Brain microvascular endothelial cell (primary cell): ENCODE measurements at regions not wholly inside any gene's neighbourhood (a gene's known extent, or its start where the extent isn't known, plus 50 kb on each side); places are given as distances from the start of the nearest gene placed in this dataset.

Experiments
- DNase-seq: peaks from one replicate; pipeline ENCODE4 v3.0.0-alpha.2; 2020
- H3K27ac ChIP-seq: fragments of 250-450 bp; sonication (Bioruptor Pico); 2 replicates; pipeline ENCODE4 v1.5.1; 2020; ENCODE audit warnings: mild to moderate bottlenecking, moderate library complexity
- H3K27me3 ChIP-seq: fragments of 250-450 bp; sonication (Bioruptor Pico); replicated peaks from 2 replicates; pipeline ENCODE4 v1.5.1; 2020; ENCODE audit warnings: mild to moderate bottlenecking
- H3K36me3 ChIP-seq: fragments of 250-450 bp; sonication (Bioruptor Pico); replicated peaks from 2 replicates; pipeline ENCODE4 v1.5.1; 2020; ENCODE audit warnings: mild to moderate bottlenecking
- H3K4me3 ChIP-seq: 2 replicates; pipeline ENCODE4 v1.5.1; 2011; ENCODE audit warnings: low read depth, mild to moderate bottlenecking, control low read depth, low read length, moderate library complexity
- in situ Hi-C: cut with HindIII; loops from 2 replicates; pipeline ENCODE4 v1.10.0; 2017; ENCODE audit warnings: low sequenced_read_pairs, low pct_ligation_motif_present
- TF ChIP-seq, protein P1 (sequence below): IDR thresholded peaks from 2 replicates; pipeline ENCODE4 v1.5.1; 2011; ENCODE audit warnings: low read depth, mild to moderate bottlenecking, moderate library complexity, low read length, control low read depth, inconsistent platforms; ENCODE audit errors: missing control alignments

GRCh38 chr3:59663076-59663850 is 613.4 kb upstream of the CFAP20DC start:
- Histone ChIP-seq H3K36me3 (no peaks in the 10 kb centered on the region), H3K27ac (no peak overlapping the region), H3K27me3 (no peaks in the 10 kb centered on the region), H3K4me3 (no peak overlapping the region)
- in situ Hi-C loops, result no loop called here
- TF ChIP-seq, protein P1, sequence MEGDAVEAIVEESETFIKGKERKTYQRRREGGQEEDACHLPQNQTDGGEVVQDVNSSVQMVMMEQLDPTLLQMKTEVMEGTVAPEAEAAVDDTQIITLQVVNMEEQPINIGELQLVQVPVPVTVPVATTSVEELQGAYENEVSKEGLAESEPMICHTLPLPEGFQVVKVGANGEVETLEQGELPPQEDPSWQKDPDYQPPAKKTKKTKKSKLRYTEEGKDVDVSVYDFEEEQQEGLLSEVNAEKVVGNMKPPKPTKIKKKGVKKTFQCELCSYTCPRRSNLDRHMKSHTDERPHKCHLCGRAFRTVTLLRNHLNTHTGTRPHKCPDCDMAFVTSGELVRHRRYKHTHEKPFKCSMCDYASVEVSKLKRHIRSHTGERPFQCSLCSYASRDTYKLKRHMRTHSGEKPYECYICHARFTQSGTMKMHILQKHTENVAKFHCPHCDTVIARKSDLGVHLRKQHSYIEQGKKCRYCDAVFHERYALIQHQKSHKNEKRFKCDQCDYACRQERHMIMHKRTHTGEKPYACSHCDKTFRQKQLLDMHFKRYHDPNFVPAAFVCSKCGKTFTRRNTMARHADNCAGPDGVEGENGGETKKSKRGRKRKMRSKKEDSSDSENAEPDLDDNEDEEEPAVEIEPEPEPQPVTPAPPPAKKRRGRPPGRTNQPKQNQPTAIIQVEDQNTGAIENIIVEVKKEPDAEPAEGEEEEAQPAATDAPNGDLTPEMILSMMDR, result no peak
- DNase-seq, result no peak

DNA sequence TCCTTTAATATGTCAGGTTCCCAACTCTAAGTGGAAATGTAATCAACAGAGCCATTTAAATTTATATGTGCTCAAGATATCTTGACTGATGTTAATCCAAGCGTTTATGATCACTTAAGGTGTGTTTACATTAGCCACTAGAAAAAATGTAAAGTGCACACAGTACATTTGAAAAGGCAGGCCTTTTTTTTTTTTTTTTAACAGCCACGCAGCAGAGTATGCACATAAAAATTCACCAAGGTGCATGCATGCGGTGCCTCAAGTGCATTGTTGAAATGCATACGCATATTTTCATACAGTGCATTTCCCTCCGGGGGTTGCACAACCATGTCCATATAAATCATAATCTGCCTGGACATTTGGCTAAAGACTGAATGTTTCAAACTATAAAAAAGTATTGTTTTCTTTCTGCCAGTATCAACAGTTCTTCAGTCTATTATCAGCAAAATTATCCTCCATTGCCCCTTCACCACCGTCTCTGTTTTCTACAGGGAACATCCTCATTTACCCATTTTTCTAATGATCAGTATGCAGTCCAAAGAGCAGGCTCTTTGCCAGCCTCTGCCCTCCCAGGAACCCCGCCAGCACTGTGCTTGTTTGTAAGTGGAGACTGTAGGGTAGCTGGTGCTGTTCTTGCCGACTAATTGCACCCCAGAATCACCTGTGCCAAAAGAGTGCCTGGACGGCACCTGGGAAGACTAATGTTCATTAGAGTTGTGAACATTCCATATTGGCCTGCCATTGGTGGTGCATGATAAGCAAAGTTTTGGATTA is 611.2 kb upstream of the CFAP20DC start:
- no peaks in the 10 kb centered on the region for H3K27me3 ChIP-seq
- H3K36me3 ChIP-seq, result no peaks in the 10 kb centered on the region
- no peak overlapping the region for H3K27ac ChIP-seq
- no peak overlapping the region for H3K4me3 ChIP-seq
- TF ChIP-seq, protein P1, result no peak
- in situ Hi-C loops, result no loop called here
- no peak for DNase-seq

GRCh38 chr3:59660376-59660775 is 610.6 kb upstream of the CFAP20DC start:
- H3K27me3 ChIP-seq, result no peaks in the 10 kb centered on the region
- DNase-seq, result no peak
- TF ChIP-seq, protein P1, result no peak
- H3K27ac ChIP-seq, result no peak overlapping the region
- in situ Hi-C loops, result no loop called here
- no peaks in the 10 kb centered on the region for H3K36me3 ChIP-seq
- H3K4me3 ChIP-seq, result no peak overlapping the region

DNA sequence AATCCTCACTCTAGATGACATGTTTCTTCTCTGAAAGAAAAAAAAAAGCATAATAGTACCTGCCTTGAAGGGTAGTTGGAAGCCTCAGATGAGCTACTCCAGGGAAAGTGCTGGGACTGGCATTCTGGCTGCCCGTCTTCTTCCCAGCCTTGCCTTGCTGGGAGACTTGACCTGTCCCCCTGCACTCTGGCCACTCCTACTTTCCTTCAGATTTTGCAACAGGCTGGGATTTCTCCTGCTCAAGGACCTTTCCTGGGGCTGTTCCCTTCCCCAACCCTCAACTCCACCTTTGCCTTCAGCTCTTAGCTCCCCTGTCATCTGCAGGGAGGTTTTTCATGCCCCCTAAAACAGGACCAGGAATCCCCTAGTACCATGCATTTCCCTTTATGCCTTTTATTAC is 609.9 kb upstream of the CFAP20DC start:
- Histone ChIP-seq H3K4me3 (no peak overlapping the region), H3K36me3 (no peaks in the 10 kb centered on the region), H3K27me3 (no peaks in the 10 kb centered on the region), H3K27ac (no peak overlapping the region)
- in situ Hi-C loops, result no loop called here
- TF ChIP-seq, protein P1, result no peak
- DNase-seq, result no peak

DNA sequence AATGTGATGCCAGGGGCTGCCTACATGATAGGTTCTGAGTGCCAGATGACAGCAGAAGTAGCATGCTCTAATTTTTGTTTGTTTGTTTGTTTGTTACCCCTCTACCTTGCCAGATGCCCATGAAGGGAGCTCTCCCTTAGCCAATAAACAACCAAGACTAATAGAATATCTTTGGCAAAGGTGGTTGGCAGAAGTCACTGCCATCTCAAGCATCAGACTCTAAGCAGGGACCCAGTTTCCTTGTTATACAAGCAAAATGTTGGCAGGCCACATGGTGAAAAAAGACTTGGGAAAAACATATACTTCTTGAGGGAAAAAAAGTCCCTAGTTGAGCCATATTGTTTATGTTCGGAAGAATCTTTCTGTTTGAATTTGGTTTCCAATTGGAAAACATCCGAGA is 609.0 kb upstream of the CFAP20DC start:
- no peaks in the 10 kb centered on the region for H3K27me3 ChIP-seq
- no peak overlapping the region for H3K27ac ChIP-seq
- DNase-seq, result no peak
- in situ Hi-C loops, result no loop called here
- TF ChIP-seq, protein P1, result no peak
- no peak overlapping the region for H3K4me3 ChIP-seq
- H3K36me3 ChIP-seq, result no peaks in the 10 kb centered on the region
